ENCODE measurements at regions not wholly inside any gene's neighbourhood (a gene's known extent, or its start where the extent isn't known, plus 50 kb on each side); places are given as distances from the start of the nearest gene placed in this dataset.

DNA sequence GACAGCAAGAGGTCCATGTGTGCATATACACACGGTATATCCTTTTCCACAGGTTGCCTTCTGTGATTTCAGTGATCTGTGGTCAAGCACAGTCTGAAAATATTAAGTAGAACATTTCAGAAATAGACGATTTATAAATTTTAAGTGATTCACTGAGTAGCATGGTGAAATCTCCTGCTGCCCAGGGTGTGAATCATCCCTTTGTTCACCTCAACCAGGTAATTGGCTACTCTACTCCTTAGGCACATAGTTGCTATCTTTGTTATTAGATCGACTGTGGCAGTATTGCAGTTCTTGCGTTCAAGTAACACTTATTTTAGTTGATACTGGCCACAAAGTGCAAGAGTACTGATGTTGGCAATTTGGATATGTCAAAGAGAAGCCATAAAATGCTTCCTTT, 1421.7 kb downstream of the GRIK2 start:
- FAIRE-seq (no peak), DNase-seq (ENCODE audit: low spot score) (no peak), ATAC-seq (no peak)
- Histone ChIP-seq H3K36me3 (replicated peaks in 1 of 2; ENCODE audit: control insufficient read depth in 1 of 2, insufficient read depth in 2 of 2, low read length in 2 of 2) (no peaks in the 10 kb centered on the region), H2AFZ (ENCODE audit: low read length) (no peak overlapping the region), H3K9me3 (ENCODE audit: low read length) (no peaks in the 10 kb centered on the region), H3K79me2 (ENCODE audit: insufficient read depth, low read length) (no peaks in the 10 kb centered on the region), H3K9ac (ENCODE audit: insufficient read depth, low read depth, low read length) (no peak overlapping the region), H3K27ac (ENCODE audit: extremely low read length, insufficient read depth, low read length) (no peak overlapping the region), H3K27me3 (ENCODE audit: control insufficient read depth in 1 of 2, insufficient read depth in 2 of 2, low read length in 2 of 2) (no peaks in the 10 kb centered on the region), H3K4me3 (replicated peaks in 1 of 3; ENCODE audit: insufficient read depth in 1 of 3, low read depth in 2 of 3, low read length in 3 of 3) (no peak overlapping the region), H3K4me1 (ENCODE audit: insufficient read depth, low read length) (no peaks in the 10 kb centered on the region), H4K20me1 (ENCODE audit: insufficient read depth, low read length) (no peaks in the 10 kb centered on the region), H3K4me2 (ENCODE audit: low read depth, low read length) (no peak overlapping the region)
- intact Hi-C loops (cut with micrococcal nuclease; ENCODE audit: unreplicated experiment): no loop called here
- ChIA-PET CTCF (ENCODE audit: low intra/inter-chr PET ratio, low total read pairs) (no interaction called here), POLR2A (no interaction called here)
- TF ChIP-seq ZNF879 (CRISPR knock-in tag; IDR thresholded peaks at IDR 0.05) (no peak), ETV6 (CRISPR knock-in tag; conservative IDR thresholded peaks at IDR 0.05) (no peak), BCL3 (CRISPR knock-in tag; IDR thresholded peaks at IDR 0.05) (no peak), ZNF496 (CRISPR knock-in tag; IDR thresholded peaks at IDR 0.05; ENCODE audit: insufficient replicate concordance) (no peak), PAX8 (CRISPR knock-in tag; IDR thresholded peaks at IDR 0.05; ENCODE audit: borderline replicate concordance) (no peak), RBAK (CRISPR knock-in tag; IDR thresholded peaks at IDR 0.05) (no peak), HNRNPK (IDR thresholded peaks at IDR 0.05; ENCODE audit: low read depth, low read length, poor library complexity, severe bottlenecking) (no peak), SETDB1 (CRISPR knock-in tag; IDR thresholded peaks at IDR 0.05; ENCODE audit: borderline replicate concordance) (no peak), NR2F6 (IDR thresholded peaks at IDR 0.05) (no peak), NR2F6 (CRISPR knock-in tag; IDR thresholded peaks at IDR 0.05) (no peak)
- in situ Hi-C loops (cut with HindIII; ENCODE audit: extremely low pct_ligation_motif_present, low pct_unique_long_range_greater_than_20kb): no loop called here
- BruUV-seq (replicated peaks): no TSS peak
- WGBS (ENCODE audit: low lambda C conversion rate): 0% methylated on average over 4 of the region's 4 CpGs

Measured in HepG2 (cell line).